ENCODE measurements at regions not wholly inside any gene's neighbourhood (a gene's known extent, or its start where the extent isn't known, plus 50 kb on each side); places are given as distances from the start of the nearest gene placed in this dataset.

GRCh38 chr12:67590149-67590790 lies 58.3 kb upstream of the DYRK2 start:
- DNase-seq (ENCODE audit: low spot score): no peak

GRCh38 chr12:67592228-67593011 lies 56.1 kb upstream of the DYRK2 start:
- no peak for DNase-seq (ENCODE audit: low spot score)

- DNase-seq (ENCODE audit: low spot score): no peak
These were observed 55.5 kb upstream of the DYRK2 start for GRCh38 chr12:67593041-67593440.

GRCh38 chr12:67593461-67594330 lies 54.8 kb upstream of the DYRK2 start:
- no peak for DNase-seq (ENCODE audit: low spot score)

- DNase-seq (ENCODE audit: low spot score): no peak
These were observed 53.7 kb upstream of the DYRK2 start for GRCh38 chr12:67594888-67595287.

- no peak for DNase-seq (ENCODE audit: low spot score)
These were observed 53.2 kb upstream of the DYRK2 start for GRCh38 chr12:67595365-67595764.

- no peak for DNase-seq (ENCODE audit: low spot score)
These were observed 49.9 kb upstream of the DYRK2 start for GRCh38 chr12:67598598-67598997.
